OCI-LY7 (cell line): ENCODE measurements at regions not wholly inside any gene's neighbourhood (a gene's known extent, or its start where the extent isn't known, plus 50 kb on each side); places are given as distances from the start of the nearest gene placed in this dataset.

Experiments
- BruUV-seq: library from RNA; stranded (reverse); fragments of 400-500 nt; replicated peaks from 2 replicates; lab custom pipeline; 2021; lab: Mats Ljungman, UMichigan
- CTCF ChIA-PET: fragments of 300-600 bp; sonication (Branson Sonifier 250); formaldehyde crosslinking; loops from one replicate; lab custom pipeline; 2022; ENCODE audit warnings: antibody characterized with exemption; ENCODE audit not compliant: unreplicated experiment; lab: Charles Lee
- POLR2A ChIA-PET: fragments of 300-600 bp; sonication (Branson Sonifier 250); formaldehyde crosslinking; loops from one replicate; lab custom pipeline; 2022; ENCODE audit warnings: antibody characterized with exemption; lab: Charles Lee
- DNase-seq: peaks from one replicate; pipeline ENCODE4 v3.0.0-alpha.2; 2015; ENCODE audit warnings: low spot score
- H2AFZ ChIP-seq: fragments of 200-600 bp; sonication (generic), shearing (Covaris generic); 2 replicates; pipeline ENCODE4 v1.6.1; 2014; ENCODE audit warnings: mild to moderate bottlenecking, antibody characterized with exemption, low read length, moderate library complexity
- H3K27ac ChIP-seq: fragments of 200-600 bp; sonication (generic); 2 replicates; pipeline ENCODE4 v1.5.1; 2014; ENCODE audit warnings: mixed run types, low read depth, mild to moderate bottlenecking, moderate library complexity, low read length, inconsistent platforms; ENCODE audit not compliant: poor library complexity, severe bottlenecking
- H3K36me3 ChIP-seq: fragments of 200-600 bp; sonication (generic); 2 replicates; pipeline ENCODE4 v1.6.1; 2014; ENCODE audit warnings: mild to moderate bottlenecking, antibody characterized with exemption, low read length, moderate library complexity, mixed read lengths; ENCODE audit not compliant: insufficient read depth
- H3K4me1 ChIP-seq: fragments of 200-600 bp; sonication (generic); 2 replicates; pipeline ENCODE4 v1.5.1; 2014; ENCODE audit warnings: mild to moderate bottlenecking, low read length; ENCODE audit not compliant: insufficient read depth, poor library complexity, severe bottlenecking
- H3K4me2 ChIP-seq: fragments of 200-600 bp; sonication (generic); 2 replicates; pipeline ENCODE4 v1.6.1; 2014; ENCODE audit warnings: mild to moderate bottlenecking, low read length
- H3K4me3 ChIP-seq: fragments of 200-600 bp; sonication (generic); 2 replicates; pipeline ENCODE4 v1.5.1; 2014; ENCODE audit warnings: mild to moderate bottlenecking, low read depth, low read length; ENCODE audit not compliant: poor library complexity, severe bottlenecking
- H3K79me2 ChIP-seq: fragments of 200-600 bp; sonication (generic); 2 replicates; pipeline ENCODE4 v1.6.1; 2016; ENCODE audit warnings: low read depth, mild to moderate bottlenecking, low read length, moderate library complexity, mixed read lengths; ENCODE audit not compliant: insufficient read depth
- H3K9me2 ChIP-seq: fragments of 200-600 bp; sonication (generic); 2 replicates; pipeline ENCODE4 v1.6.1; 2016; ENCODE audit warnings: mild to moderate bottlenecking, low read length, mixed read lengths; ENCODE audit not compliant: insufficient read depth
- H3K9me3 ChIP-seq: fragments of 200-600 bp; sonication (generic); 2 replicates; pipeline ENCODE4 v1.6.1; 2014; ENCODE audit warnings: mild to moderate bottlenecking, mixed run types, low read length, mixed read lengths
- H4K20me1 ChIP-seq: fragments of 200-600 bp; sonication (generic); 2 replicates; pipeline ENCODE4 v1.6.1; 2014; ENCODE audit warnings: mild to moderate bottlenecking, antibody characterized with exemption, low read length, moderate library complexity, mixed read lengths; ENCODE audit not compliant: insufficient read depth
- CTCF ChIP-seq: fragments of 200-600 bp; sonication (generic); conservative IDR thresholded peaks from 2 replicates; pipeline ENCODE4 v1.5.1; 2014; ENCODE audit warnings: mild to moderate bottlenecking, antibody characterized with exemption, low read length, moderate library complexity, mixed read lengths
- EZH2phosphoT487 ChIP-seq: fragments of 200-600 bp; sonication (generic); IDR thresholded peaks from 2 replicates; pipeline ENCODE4 v1.6.1; 2018; ENCODE audit warnings: low read depth, borderline replicate concordance, mild to moderate bottlenecking, mixed run types, antibody characterized with exemption, low read length, moderate library complexity, mixed read lengths
- intact Hi-C: fragments of 100-400 bp; cut with micrococcal nuclease; formaldehyde crosslinking; loops from one replicate; pipeline ENCODE4 v1.10.0; 2022; ENCODE audit not compliant: unreplicated experiment

- TF ChIP-seq EZH2phosphoT487 = no peak
- TF ChIP-seq CTCF = no peak
- H3K27ac ChIP-seq = no peak overlapping the region
- no peak for DNase-seq
- no peaks in the 10 kb centered on the region for H4K20me1 ChIP-seq
- no peaks in the 10 kb centered on the region for H3K4me1 ChIP-seq
- H3K79me2 ChIP-seq = no peaks in the 10 kb centered on the region
- H3K4me3 ChIP-seq = no peak overlapping the region
- no TSS peak for BruUV-seq
- intact Hi-C loops = no loop called here
- H2AFZ ChIP-seq = no peak overlapping the region
- ChIA-PET POLR2A (interaction anchor here (0.7 kb wide), 1 partner anchor 22 kb away, joined by 6 read pairs; no protein-coding TSS in a partner anchor), CTCF (no interaction called here)
- no peak overlapping the region for H3K4me2 ChIP-seq
- no peaks in the 10 kb centered on the region for H3K9me3 ChIP-seq
- H3K36me3 ChIP-seq = no peaks in the 10 kb centered on the region
- H3K9me2 ChIP-seq = no peaks in the 10 kb centered on the region
Measured at GRCh38 chr14:97407701-97408407, 610.7 kb downstream of the VRK1 start.

GRCh38 chr14:97408503-97408902 is 611.3 kb downstream of the VRK1 start:
- no peak for TF ChIP-seq CTCF
- TF ChIP-seq EZH2phosphoT487 = no peak
- no peak for DNase-seq
- Histone ChIP-seq H3K36me3 (no peaks in the 10 kb centered on the region), H2AFZ (no peak overlapping the region), H3K4me2 (no peak overlapping the region), H3K4me1 (no peaks in the 10 kb centered on the region), H3K4me3 (no peak overlapping the region), H3K9me2 (no peaks in the 10 kb centered on the region), H4K20me1 (no peaks in the 10 kb centered on the region), H3K27ac (no peak overlapping the region), H3K9me3 (no peaks in the 10 kb centered on the region), H3K79me2 (no peaks in the 10 kb centered on the region)
- BruUV-seq = no TSS peak
- ChIA-PET POLR2A (no interaction called here), CTCF (no interaction called here)
- intact Hi-C loops = no loop called here
